Pancreas (tissue), 10 donors: ENCODE measurements at regions not wholly inside any gene's neighbourhood (a gene's known extent, or its start where the extent isn't known, plus 50 kb on each side); places are given as distances from the start of the nearest gene placed in this dataset.

ENCODE experiments used
- ATAC-seq, 4 donors: fragments of 200-7000 bp; cut with Tn5 transposase; one replicate each; pipeline versions ENCODE4 v1.8.0 to v1.9.1; 2020; ENCODE audit warnings: mild to moderate bottlenecking in 4 of 4, moderate library complexity in 4 of 4
- DNase-seq, 6 donors: peaks; one replicate each; pipeline ENCODE4 v3.0.0-alpha.2; 2020
- FAIRE-seq: peaks from 2 replicates; lab custom pipeline; 2012; peaks lifted over from hg19 to GRCh38; lab: Jason Lieb, UNC
- H3K27ac ChIP-seq, 4 donors: fragments of 200-600 bp; sonication (generic); 1 replicate in 3 of 4; 2 replicates in 1 of 4; pipeline versions ENCODE4 v1.5.0 to v1.8.0; 2020
- H3K27me3 ChIP-seq, 4 donors: fragments of 200-600 bp; one replicate each; pipeline ENCODE4 v1.8.0; 2021
- H3K36me3 ChIP-seq, 3 donors: fragments of 200-600 bp; sonication (generic) in 1 of 3; one replicate each; pipeline versions ENCODE4 v1.5.0 to v1.8.0; 2020 to 2021
- H3K4me1 ChIP-seq, 3 donors: fragments of 200-600 bp; one replicate each; pipeline ENCODE4 v1.8.0; 2021
- H3K4me3 ChIP-seq, 4 donors: fragments of 200-600 bp; sonication (generic) in 2 of 4; one replicate each; pipeline versions ENCODE4 v1.5.0 to v1.8.0; 2020 to 2021
- H3K9me3 ChIP-seq, 4 donors: fragments of 200-600 bp; one replicate each; pipeline ENCODE4 v1.8.0; 2021
- CTCF ChIP-seq, 4 donors: fragments of 200-600 bp; sonication (generic) in 3 of 4; IDR thresholded peaks; one replicate each; pipeline versions ENCODE4 v1.5.0 to v1.8.0; 2021; ENCODE audit warnings: antibody characterized with exemption in 4 of 4
- WGBS, 2 donors: extraction: QIAGEN DNeasy Blood & Tissue Kit; methylation state at CpG; one replicate each; pipeline ENCODE4 v1.1.7; 2013; 5-methylcytosine and 5-hydroxymethylcytosine counted together
- intact Hi-C, 3 donors: fragments of 100-400 bp; cut with DNase I; formaldehyde crosslinking; loops; one replicate each; pipeline versions ENCODE4 v1.11.1 to v1.14.2; 2022
- donor health status: healthy with polysubstance abuse.
- donor health status: DM: no; HTN: no; CAD: no; lungs with moderate emphysema.
- donor health status: DM: no; HTN: no; CAD: no.
- donor health status: control.
- donor health status: control.
- donor health status: Bipolar disorder and iron deficiency.
- donor health status: DM: yes; HTN: yes; CAD: no.
- donor health status: DM: no; HTN: no; CAD: no.
- donor health status: DM: no; HTN: no; CAD: no.
- donor health status: DM: yes; HTN: yes; CAD: no.

- H3K36me3 ChIP-seq = no peaks in the 10 kb centered on the region
- no peak overlapping the region for H3K4me3 ChIP-seq
- ATAC-seq (no peak), FAIRE-seq (no peak), DNase-seq (no peak)
- no peaks in the 10 kb centered on the region for H3K9me3 ChIP-seq
- H3K4me1 ChIP-seq = no peaks in the 10 kb centered on the region
- no peaks in the 10 kb centered on the region for H3K27me3 ChIP-seq
- TF ChIP-seq CTCF (IDR thresholded peaks at IDR 0.05) = no peak
- WGBS, 2 donors = 17 to 25% methylated on average over 2 of the region's 2 CpGs
- intact Hi-C loops = no loop called here
- H3K27ac ChIP-seq = no peak overlapping the region
These were observed 359.1 kb upstream of the VSTM2A start for GRCh38 chr7:54183055-54183454.

GRCh38 chr7:54186336-54186735 lies 355.8 kb upstream of the VSTM2A start:
- H3K4me3 ChIP-seq = no peak overlapping the region
- H3K9me3 ChIP-seq = no peaks in the 10 kb centered on the region
- no peaks in the 10 kb centered on the region for H3K27me3 ChIP-seq
- H3K36me3 ChIP-seq = no peaks in the 10 kb centered on the region
- no peak for FAIRE-seq
- no peak for ATAC-seq
- no peak overlapping the region for H3K27ac ChIP-seq
- H3K4me1 ChIP-seq = no peaks in the 10 kb centered on the region
- DNase-seq = no peak
- intact Hi-C loops = no loop called here
- no peak for TF ChIP-seq CTCF (IDR thresholded peaks at IDR 0.05)

GRCh38 chr7:54187886-54188685 lies 354.1 kb upstream of the VSTM2A start:
- no peak for FAIRE-seq
- ATAC-seq = no peak
- Histone ChIP-seq H3K4me1 (no peaks in the 10 kb centered on the region), H3K36me3 (no peaks in the 10 kb centered on the region), H3K27me3 (no peaks in the 10 kb centered on the region), H3K27ac (no peak overlapping the region), H3K4me3 (no peak overlapping the region), H3K9me3 (no peaks in the 10 kb centered on the region)
- no peak for TF ChIP-seq CTCF (IDR thresholded peaks at IDR 0.05)
- DNase-seq = no peak
- WGBS, 2 donors = 47 to 54% methylated on average over 8 of the region's 8 CpGs
- intact Hi-C loops = no loop called here

GRCh38 chr7:54188843-54189242 lies 353.3 kb upstream of the VSTM2A start:
- Histone ChIP-seq H3K4me3 (no peak overlapping the region), H3K36me3 (no peaks in the 10 kb centered on the region), H3K27me3 (no peaks in the 10 kb centered on the region), H3K27ac (no peak overlapping the region), H3K4me1 (no peaks in the 10 kb centered on the region), H3K9me3 (no peaks in the 10 kb centered on the region)
- ATAC-seq (no peak), DNase-seq (no peak), FAIRE-seq (no peak)
- WGBS, 2 donors = 37 to 61% methylated on average over 2 of the region's 2 CpGs
- intact Hi-C loops = no loop called here
- TF ChIP-seq CTCF (IDR thresholded peaks at IDR 0.05) = no peak

- Histone ChIP-seq H3K4me1 (no peaks in the 10 kb centered on the region), H3K9me3 (no peaks in the 10 kb centered on the region), H3K27me3 (no peaks in the 10 kb centered on the region), H3K36me3 (no peaks in the 10 kb centered on the region), H3K27ac (no peak overlapping the region), H3K4me3 (no peak overlapping the region)
- no peak for DNase-seq
- no peak for ATAC-seq
- intact Hi-C loops = no loop called here
- 51 to 56% methylated on average over 2 of the region's 2 CpGs for WGBS, 2 donors
- FAIRE-seq = no peak
- TF ChIP-seq CTCF (IDR thresholded peaks at IDR 0.05) = no peak
These were observed 352.8 kb upstream of the VSTM2A start for GRCh38 chr7:54189330-54189729.
